ENCODE measurements at regions not wholly inside any gene's neighbourhood (a gene's known extent, or its start where the extent isn't known, plus 50 kb on each side); places are given as distances from the start of the nearest gene placed in this dataset.

- TF ChIP-seq CTCF (IDR thresholded peaks at IDR 0.05 in 4 of 5, conservative IDR thresholded peaks at IDR 0.05 in 1 of 5) (no peak), POLR2A (IDR thresholded peaks at IDR 0.05) (no peak)
Observed at GRCh38 chr15:36230776-36231175, 348.6 kb upstream of the CDIN1 start.
